Heart left ventricle (tissue), 16 donors: ENCODE measurements at regions not wholly inside any gene's neighbourhood (a gene's known extent, or its start where the extent isn't known, plus 50 kb on each side); places are given as distances from the start of the nearest gene placed in this dataset.

Experiments
- ATAC-seq, 4 donors: fragments of 200-7000 bp; cut with Tn5 transposase; one replicate each; pipeline ENCODE4 v1.9.1; 2020 to 2022; ENCODE audit warnings: moderate library complexity in 4 of 4, mild to moderate bottlenecking in 3 of 4, moderate number of reproducible peaks in 1 of 4
- DNase-seq, 5 donors: peaks; one replicate each; pipeline ENCODE4 v3.0.0-alpha.2; 2020
- H3K27ac ChIP-seq, 12 donors: fragments of 200-600 bp; sonication (generic) in 4 of 12; one replicate each; pipeline versions ENCODE4 v1.5.0 to v1.8.0; 2016 to 2022; ENCODE audit warnings: mild to moderate bottlenecking in 2 of 12
- H3K27me3 ChIP-seq, 9 donors: fragments of 200-600 bp; sonication (generic) in 2 of 9; one replicate each; pipeline versions ENCODE4 v1.5.1 to v1.8.0; 2016 to 2022; ENCODE audit warnings: mild to moderate bottlenecking in 3 of 9
- H3K36me3 ChIP-seq, 9 donors: fragments of 200-600 bp; sonication (generic) in 2 of 9; one replicate each; pipeline versions ENCODE4 v1.5.0 to v1.8.0; 2018 to 2022; ENCODE audit warnings: mild to moderate bottlenecking in 2 of 9
- H3K4me1 ChIP-seq, 12 donors: fragments of 200-600 bp; sonication (generic) in 4 of 12; one replicate each; pipeline versions ENCODE4 v1.5.0 to v1.8.0; 2016 to 2022; ENCODE audit warnings: mild to moderate bottlenecking in 3 of 12
- H3K4me3 ChIP-seq, 12 donors: fragments of 200-600 bp; sonication (generic) in 4 of 12; one replicate each; pipeline versions ENCODE4 v1.5.0 to v1.8.0; 2017 to 2022; ENCODE audit warnings: mild to moderate bottlenecking in 9 of 12, moderate library complexity in 4 of 12
- H3K9me3 ChIP-seq, 12 donors: fragments of 200-600 bp; sonication (generic) in 4 of 12; one replicate each; pipeline versions ENCODE4 v1.5.0 to v1.8.0; 2016 to 2022; ENCODE audit warnings: mild to moderate bottlenecking in 1 of 12
- POLR2A ChIP-seq, 2 donors: fragments of 450-650 bp; IDR thresholded peaks; one replicate each; pipeline ENCODE4 v1.6.1; 2017; ENCODE audit warnings: antibody characterized with exemption in 2 of 2, mild to moderate bottlenecking in 2 of 2, moderate library complexity in 2 of 2
- WGBS, 4 donors: extraction: QIAGEN DNeasy Blood & Tissue Kit in 2 of 4; methylation state at CpG; one replicate each; pipeline versions ENCODE4 v1.1.5 to v1.1.7; 2013 to 2018; 5-methylcytosine and 5-hydroxymethylcytosine counted together
- intact Hi-C, 10 donors: fragments of 100-400 bp; cut with DNase I; formaldehyde crosslinking; loops; one replicate each; pipeline versions ENCODE4 v1.11.1 to v1.14.2; 2022
- TF ChIP-seq, protein P1 (sequence below), 12 donors: fragments of 200-600 bp; sonication (generic) in 4 of 12; IDR thresholded peaks; one replicate each; pipeline versions ENCODE4 v1.5.0 to v1.8.0; 2018 to 2022; ENCODE audit warnings: antibody characterized with exemption in 12 of 12, mild to moderate bottlenecking in 5 of 12
- donor health status: ischemic (EF 13 %, LVEDD 7.1; RV severe dilation, severe dysfunction).
- donor health status: healthy with polysubstance abuse.
- donor health status: DM: no; HTN: yes; CAD: no.
- donor health status: DM: no; HTN: no; CAD: no.
- donor health status: ischemic (EF 25% LVEDD 6.9; RV normal size, moderate dysfunction).
- donor health status: ischemic (EF 25% LVEDD 5.7; RV mildly dilated, moderate dysfunction).
- donor health status: healthy.
- donor health status: DM: yes; HTN: yes; CAD: no.
- donor health status: ischemic (EF 35%, LVEDD 5.7; RV mildly dilated, moderate dysfunction).
- donor health status: nonischemic (EF 11% LVEDD 7.7; RV severe dilation, severe dysfunction).
- donor health status: DM: yes; HTN: yes; CAD: no.
- donor health status: PGD.
- donor health status: ischemic (EF 29% LVEDD 5.4; RV normal size, mild dysfunction).
- donor health status: nonischemic (EF 23%, LVEDD 6.1; RV moderate dilation, normal function).

DNA sequence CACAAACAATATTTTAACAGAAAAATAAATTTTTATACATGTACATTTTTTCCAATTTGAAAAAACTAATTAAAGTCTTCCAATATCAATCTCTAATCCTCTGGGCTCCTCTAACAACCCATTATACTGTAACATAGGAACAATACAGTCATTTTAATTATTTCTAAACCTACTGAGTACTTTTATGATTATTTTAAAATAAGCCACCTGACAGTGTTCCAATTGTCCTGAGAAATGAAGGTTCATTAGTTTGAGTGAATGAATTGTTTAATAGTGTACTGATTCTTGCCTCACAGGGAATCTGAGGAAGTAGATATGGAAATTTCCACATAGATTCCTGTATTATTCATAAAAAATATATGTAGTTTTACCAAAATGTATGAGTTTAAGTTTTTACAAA, 123.1 kb upstream of the EYS start:
- DNase-seq: no peak
- H3K4me3 ChIP-seq: no peak overlapping the region
- H3K27me3 ChIP-seq: no peaks in the 10 kb centered on the region
- H3K36me3 ChIP-seq: no peaks in the 10 kb centered on the region
- intact Hi-C loops: no loop called here
- ATAC-seq: no peak
- TF ChIP-seq, protein P1, sequence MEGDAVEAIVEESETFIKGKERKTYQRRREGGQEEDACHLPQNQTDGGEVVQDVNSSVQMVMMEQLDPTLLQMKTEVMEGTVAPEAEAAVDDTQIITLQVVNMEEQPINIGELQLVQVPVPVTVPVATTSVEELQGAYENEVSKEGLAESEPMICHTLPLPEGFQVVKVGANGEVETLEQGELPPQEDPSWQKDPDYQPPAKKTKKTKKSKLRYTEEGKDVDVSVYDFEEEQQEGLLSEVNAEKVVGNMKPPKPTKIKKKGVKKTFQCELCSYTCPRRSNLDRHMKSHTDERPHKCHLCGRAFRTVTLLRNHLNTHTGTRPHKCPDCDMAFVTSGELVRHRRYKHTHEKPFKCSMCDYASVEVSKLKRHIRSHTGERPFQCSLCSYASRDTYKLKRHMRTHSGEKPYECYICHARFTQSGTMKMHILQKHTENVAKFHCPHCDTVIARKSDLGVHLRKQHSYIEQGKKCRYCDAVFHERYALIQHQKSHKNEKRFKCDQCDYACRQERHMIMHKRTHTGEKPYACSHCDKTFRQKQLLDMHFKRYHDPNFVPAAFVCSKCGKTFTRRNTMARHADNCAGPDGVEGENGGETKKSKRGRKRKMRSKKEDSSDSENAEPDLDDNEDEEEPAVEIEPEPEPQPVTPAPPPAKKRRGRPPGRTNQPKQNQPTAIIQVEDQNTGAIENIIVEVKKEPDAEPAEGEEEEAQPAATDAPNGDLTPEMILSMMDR (IDR thresholded peaks at IDR 0.05): no peak
- TF ChIP-seq POLR2A (IDR thresholded peaks at IDR 0.05): no peak
- no peaks in the 10 kb centered on the region for H3K9me3 ChIP-seq
- H3K27ac ChIP-seq: no peak overlapping the region
- H3K4me1 ChIP-seq: no peaks in the 10 kb centered on the region

DNA sequence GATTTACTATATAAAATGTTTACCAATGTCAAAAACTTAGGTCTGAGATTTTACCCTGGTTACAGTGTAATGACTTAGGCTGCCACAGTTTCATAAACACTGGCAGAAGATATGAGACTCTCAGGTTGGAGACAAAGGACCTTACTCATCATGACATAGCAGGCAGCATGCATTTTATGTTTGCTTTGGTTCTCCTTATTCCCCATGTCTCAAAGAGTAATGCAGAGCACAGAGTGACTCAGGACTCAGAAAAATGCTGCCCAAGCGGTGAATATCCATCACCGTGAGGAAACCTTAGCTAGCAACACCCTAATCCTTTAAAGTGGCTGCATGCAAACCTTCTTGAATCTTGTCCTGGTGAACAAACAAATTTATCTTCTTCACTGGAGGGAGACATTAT, 112.1 kb upstream of the EYS start:
- no peak for DNase-seq
- no peak for TF ChIP-seq POLR2A (IDR thresholded peaks at IDR 0.05)
- TF ChIP-seq, protein P1 (IDR thresholded peaks at IDR 0.05): no peak
- intact Hi-C loops: no loop called here
- H3K36me3 ChIP-seq: no peaks in the 10 kb centered on the region
- H3K27ac ChIP-seq: no peak overlapping the region
- no peaks in the 10 kb centered on the region for H3K4me1 ChIP-seq
- H3K4me3 ChIP-seq: no peak overlapping the region
- 85 to 96% (median 91%) methylated on average over 2 of the region's 2 CpGs for WGBS, 4 donors
- no peak for ATAC-seq
- H3K9me3 ChIP-seq: peaks cover 0 to 7% (median 0%) of the 10 kb centered on the region in 12 donors
- H3K27me3 ChIP-seq: no peaks in the 10 kb centered on the region

DNA sequence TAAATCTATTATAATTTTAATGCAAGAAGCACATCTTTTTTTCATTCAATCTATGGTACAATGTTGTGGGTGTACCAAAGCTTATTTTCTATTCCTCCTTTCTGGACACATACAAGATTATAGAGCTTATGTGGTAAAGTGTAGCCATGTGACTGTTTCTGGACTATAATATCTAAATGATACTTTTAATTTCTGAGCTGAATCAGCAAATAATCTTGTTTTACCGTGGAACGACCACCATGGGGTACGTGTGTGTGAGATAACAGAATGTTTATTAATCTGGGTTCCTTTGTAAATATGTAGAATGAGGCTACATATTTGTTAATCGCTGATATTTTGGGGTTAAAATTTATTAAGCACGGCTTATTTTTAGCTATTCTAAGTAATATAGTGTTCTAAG, 111.5 kb upstream of the EYS start:
- DNase-seq (no peak), ATAC-seq (no peak)
- H3K27ac ChIP-seq: no peak overlapping the region
- H3K36me3 ChIP-seq: no peaks in the 10 kb centered on the region
- intact Hi-C loops: no loop called here
- H3K4me3 ChIP-seq: no peak overlapping the region
- H3K9me3 ChIP-seq: peaks cover 0 to 7% (median 0%) of the 10 kb centered on the region in 12 donors
- no peaks in the 10 kb centered on the region for H3K27me3 ChIP-seq
- WGBS, 4 donors: 78 to 85% (median 81%) methylated on average over 5 of the region's 5 CpGs
- no peaks in the 10 kb centered on the region for H3K4me1 ChIP-seq
- no peak for TF ChIP-seq POLR2A (IDR thresholded peaks at IDR 0.05)
- TF ChIP-seq, protein P1 (IDR thresholded peaks at IDR 0.05): no peak

DNA sequence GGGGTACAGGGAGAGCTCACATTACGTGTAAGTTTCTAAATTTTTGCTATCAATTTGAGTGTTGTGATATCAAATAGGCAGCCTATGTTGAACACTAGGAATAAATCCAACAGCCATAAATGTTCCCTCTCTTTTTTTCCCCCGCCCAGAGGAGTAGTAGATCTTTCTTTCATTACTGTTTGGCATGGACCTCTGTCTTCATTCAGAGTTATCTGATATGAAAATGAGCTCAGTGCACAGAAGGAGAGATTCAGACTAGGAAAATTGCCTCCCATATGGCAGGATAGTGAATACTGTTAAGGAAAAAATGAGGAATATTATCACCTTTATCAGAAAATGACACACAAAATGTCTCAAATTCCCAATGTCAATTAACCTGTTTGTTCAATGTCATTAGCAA, 110.0 kb upstream of the EYS start:
- no peaks in the 10 kb centered on the region for H3K4me1 ChIP-seq
- H3K27ac ChIP-seq: no peak overlapping the region
- ATAC-seq (no peak), DNase-seq (no peak)
- no peak for TF ChIP-seq POLR2A (IDR thresholded peaks at IDR 0.05)
- TF ChIP-seq, protein P1 (IDR thresholded peaks at IDR 0.05): no peak
- 62 to 76% (median 69%) methylated on average over 2 of the region's 2 CpGs for WGBS, 4 donors
- no peaks in the 10 kb centered on the region for H3K27me3 ChIP-seq
- H3K9me3 ChIP-seq: peaks cover 0 to 7% (median 0%) of the 10 kb centered on the region in 12 donors
- intact Hi-C loops: no loop called here
- no peak overlapping the region for H3K4me3 ChIP-seq
- H3K36me3 ChIP-seq: no peaks in the 10 kb centered on the region
